Left cardiac atrium (tissue), 4 donors: ENCODE measurements at regions not wholly inside any gene's neighbourhood (a gene's known extent, or its start where the extent isn't known, plus 50 kb on each side); places are given as distances from the start of the nearest gene placed in this dataset.
A peak's percentile ranks its signal among the peaks of the same experiment; 100 is the strongest.
"Not testable (repeated sequence)": the region's sequence is repeated elsewhere in the genome, so short reads cannot be mapped to it uniquely, and the experiment has no call there.

ENCODE experiments used
- ATAC-seq, 2 donors: fragments of 200-7000 bp; cut with Tn5 transposase; one replicate each; pipeline ENCODE4 v1.9.1; 2020; ENCODE audit warnings: mild to moderate bottlenecking in 2 of 2, moderate library complexity in 2 of 2
- DNase-seq: peaks from one replicate; pipeline ENCODE4 v3.0.0-alpha.2; 2020
- intact Hi-C, 2 donors: fragments of 100-400 bp; cut with DNase I; formaldehyde crosslinking; loops; one replicate each; pipeline versions ENCODE4 v1.14.1 to v1.15.1; 2022 to 2023
- donor health status: DM: no; HTN: yes; CAD: no.
- donor health status: DM: no; HTN: yes; CAD: no; lungs with severe emphysema.
- donor health status: DM: yes; HTN: yes; CAD: no.
- donor health status: Dilated cardiomyopathy.

DNA sequence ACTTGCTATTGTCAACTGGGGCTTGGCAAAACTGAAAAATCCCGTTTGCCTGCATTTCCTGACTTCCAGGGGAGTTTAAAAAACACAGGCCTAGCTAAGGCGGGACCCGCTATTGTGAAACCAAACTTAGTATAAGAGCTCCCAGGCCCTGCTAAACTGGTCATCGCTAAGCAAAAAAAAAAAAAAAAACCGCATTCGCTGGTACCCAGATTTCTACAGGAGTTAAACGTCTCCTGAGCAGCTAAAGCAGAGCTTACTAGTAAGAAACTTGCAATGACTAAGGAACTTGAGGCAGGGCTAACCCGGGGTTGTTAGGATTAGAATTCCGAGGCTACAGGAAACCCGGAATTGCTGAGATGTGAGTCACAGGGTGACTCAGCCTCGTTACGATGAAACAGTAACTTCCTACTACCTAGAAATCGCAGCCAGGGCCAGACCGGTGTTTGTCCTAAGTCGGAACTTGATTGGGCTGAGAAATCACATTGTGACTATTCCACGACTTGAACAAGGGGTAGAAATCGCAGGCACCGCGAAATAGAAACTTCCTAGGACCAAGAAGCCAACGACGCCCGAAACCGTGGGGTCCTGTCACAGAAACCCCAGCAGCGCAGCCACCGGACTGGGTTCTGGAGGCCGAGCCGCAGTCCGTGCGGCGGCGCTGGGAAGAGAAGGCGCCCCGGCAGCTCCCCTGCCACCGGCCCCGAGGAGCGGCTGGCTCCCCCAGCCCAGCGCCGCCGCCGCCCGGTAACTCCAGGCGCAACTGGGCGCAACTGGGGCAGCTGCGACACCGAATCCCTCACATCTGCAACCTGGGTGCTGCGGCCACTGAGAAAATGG, 89.4 kb downstream of the ANXA2R start:
- DNase-seq (peak; percentile 86), ATAC-seq (peak; percentile 76 to 90)
- intact Hi-C loops = loop anchor here in 1 of 2 donors (5.0 kb wide), 1 partner anchor 42 kb away; no protein-coding TSS in a partner anchor

DNA sequence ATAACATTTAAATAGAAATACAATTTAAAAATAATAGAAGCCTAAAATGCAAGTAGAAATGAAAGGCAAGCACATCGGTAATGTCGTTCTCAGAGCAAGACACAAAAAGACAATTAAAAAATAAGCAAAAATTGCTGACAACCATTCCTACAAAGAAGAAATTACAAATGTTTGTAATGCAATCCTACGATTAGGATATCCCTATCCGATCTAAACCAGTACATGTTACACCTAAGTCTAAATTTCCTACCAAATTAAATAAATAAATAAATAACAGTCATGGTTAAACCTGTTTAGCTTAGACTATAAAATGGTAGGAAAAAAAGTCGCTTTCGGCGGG, 90.0 kb downstream of the ANXA2R start:
- ATAC-seq = no peak
- intact Hi-C loops = loop anchor here in 1 of 2 donors (5.0 kb wide), 1 partner anchor 42 kb away; no protein-coding TSS in a partner anchor
- DNase-seq = no peak

DNA sequence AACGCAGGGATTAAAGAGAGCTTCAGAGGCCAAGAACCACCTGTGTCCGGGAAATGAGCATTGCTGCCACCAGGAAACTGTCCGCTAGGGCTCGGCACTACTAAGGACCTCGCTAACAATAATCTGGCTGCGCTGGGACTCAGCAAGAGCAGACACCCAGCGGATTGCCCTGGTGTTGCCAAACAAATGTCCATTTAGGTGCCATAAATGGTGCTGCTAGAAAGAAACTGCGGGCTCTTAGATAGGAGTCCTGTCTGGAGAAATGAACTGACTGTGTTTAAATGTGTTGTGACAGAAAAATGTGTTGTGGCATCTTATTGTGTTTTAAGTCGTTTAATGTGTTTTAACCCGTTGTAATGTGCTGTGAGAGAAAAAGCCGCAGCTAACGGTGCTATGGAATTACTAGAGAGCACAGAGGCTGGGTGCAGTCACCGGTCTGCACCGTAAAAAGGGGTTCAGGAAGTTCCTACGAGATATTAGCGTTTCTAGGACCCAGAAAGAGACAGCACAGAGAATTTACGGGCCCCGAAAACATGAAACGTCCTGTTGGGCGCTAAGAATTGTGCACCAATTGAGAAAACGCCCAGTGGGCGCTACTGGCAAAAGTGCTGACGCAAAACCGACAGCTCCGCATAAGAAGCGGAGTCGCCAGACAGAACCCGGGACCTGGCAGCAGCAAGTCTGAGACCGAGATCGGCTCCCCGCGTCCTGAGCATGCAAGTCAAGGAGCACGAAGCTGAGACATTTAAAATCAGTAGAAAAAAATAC, 90.6 kb downstream of the ANXA2R start:
- ATAC-seq = peak; percentile 48 to 65
- intact Hi-C loops = loop anchor here in 1 of 2 donors (5.0 kb wide), 1 partner anchor 43 kb away; no protein-coding TSS in a partner anchor
- DNase-seq = peak; percentile 69

DNA sequence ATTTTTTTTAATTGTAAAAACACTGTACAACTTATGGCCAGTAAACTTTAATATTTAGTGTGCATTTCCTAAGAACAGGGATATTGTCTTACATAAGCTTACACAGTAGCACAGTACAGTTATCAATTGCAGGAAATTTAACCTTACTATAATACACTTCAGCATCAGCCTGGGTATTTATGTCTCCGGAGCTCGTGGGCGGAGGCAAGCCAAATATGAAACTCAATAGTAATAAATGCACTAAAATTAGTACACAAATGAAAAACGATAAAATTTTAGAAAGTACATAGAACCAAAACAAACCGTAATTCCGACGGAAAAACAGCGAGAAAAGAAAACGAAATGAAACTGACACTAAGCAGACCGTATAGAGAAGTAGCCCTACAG, 91.2 kb downstream of the ANXA2R start:
- DNase-seq = no peak
- intact Hi-C loops = no loop called here

DNA sequence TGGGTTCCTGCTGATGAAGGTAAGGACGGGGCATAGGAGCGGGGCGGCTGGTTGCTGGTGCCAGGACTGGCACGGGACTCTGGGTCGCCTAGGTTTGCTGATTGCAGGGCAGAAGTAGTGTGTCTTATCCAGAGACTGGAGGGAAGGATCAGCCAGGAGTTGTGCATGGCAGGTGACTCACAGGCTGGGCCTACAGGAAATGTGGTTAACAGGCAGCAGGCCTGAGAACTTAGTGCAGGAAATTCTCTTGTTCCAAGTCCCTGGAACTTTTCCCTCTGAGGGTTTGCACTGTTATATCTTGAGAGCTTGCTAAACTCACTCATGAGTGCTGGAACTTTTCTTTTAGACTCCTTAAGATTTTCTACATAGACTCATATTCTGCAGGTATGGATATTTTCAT, 95.1 kb downstream of the ANXA2R start:
- DNase-seq (no peak), ATAC-seq (no peak)
- intact Hi-C loops = no loop called here

More for the DNA sequence above, 91.2 kb downstream of the ANXA2R start:
- no peak for ATAC-seq

DNA sequence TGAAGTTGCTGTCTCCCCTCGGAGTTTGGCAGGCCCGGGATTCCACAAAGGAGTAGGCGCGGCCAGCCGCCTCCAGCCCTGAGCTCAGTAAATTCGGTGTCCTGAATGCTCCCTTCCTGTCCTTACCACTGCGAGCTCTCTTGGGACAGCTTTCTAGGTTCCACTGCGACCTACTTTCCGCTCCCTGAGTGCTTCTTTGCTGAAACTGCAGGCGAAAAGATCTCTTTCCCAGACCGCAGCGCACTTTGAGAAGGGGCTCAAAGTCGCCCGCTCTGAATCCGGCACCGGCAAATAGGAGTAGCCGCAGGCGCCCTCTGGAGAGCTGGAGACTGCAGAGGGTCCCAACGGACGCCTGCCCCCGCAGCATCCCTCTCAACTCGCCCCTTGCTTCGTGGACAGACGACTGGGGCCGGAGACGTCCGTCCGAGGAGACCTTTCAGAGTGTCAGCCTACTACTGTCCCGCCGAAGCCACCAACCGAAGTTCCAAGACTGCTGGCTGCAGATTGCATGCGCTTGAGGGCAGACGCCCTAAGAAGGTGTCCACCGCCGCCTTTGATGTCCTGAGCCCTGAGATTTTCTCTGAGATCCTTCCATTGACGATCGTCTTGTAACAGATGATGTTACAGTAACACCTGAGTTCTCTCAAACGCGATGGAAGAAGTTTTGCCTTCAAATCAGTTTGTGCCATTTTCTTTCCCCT, 96.0 kb downstream of the ANXA2R start:
- peak; percentile 36 to 41 for ATAC-seq
- intact Hi-C loops = no loop called here
- no peak for DNase-seq

DNA sequence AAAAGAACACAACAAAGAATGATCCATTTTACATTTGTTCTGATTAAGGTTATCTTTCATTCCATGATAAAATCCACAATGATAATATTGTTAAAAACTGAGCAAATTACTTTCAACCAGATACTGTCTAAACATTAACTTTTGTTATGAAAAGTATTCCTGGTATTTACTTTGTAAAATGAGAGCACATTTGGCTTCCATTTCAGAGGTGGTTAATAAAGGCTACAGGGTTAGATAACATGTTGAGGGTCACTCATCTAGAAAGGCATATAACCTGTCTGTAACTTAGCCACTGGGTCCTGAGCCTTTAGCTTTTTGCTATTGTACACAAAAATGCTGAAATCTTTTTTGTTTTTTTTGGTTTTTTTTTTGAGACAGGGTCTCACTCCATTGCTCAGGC, 99.3 kb downstream of the ANXA2R start:
- intact Hi-C loops = no loop called here
- no peak for ATAC-seq
- DNase-seq = no peak

DNA sequence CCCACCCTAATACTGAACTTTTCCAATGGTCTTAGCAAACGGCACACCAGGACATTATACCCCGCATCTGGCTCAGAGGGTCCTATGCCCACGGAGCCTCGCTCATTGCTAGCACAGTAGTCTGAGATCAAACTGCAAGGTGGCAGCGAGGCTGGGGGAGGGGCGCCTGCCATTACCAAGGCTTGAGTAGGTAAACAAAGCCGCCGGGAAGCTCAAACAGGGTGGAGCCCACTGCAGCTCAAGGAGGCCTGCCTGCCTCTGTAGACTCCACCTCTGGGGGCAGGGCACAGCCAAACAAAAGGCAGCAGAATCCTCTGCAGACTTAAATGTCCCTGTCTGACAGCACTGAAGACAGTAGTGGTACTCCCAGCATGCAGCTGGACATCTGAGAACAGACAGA, 108.1 kb downstream of the ANXA2R start:
- intact Hi-C loops, DNase-seq, ATAC-seq: not testable (repeated sequence)

DNA sequence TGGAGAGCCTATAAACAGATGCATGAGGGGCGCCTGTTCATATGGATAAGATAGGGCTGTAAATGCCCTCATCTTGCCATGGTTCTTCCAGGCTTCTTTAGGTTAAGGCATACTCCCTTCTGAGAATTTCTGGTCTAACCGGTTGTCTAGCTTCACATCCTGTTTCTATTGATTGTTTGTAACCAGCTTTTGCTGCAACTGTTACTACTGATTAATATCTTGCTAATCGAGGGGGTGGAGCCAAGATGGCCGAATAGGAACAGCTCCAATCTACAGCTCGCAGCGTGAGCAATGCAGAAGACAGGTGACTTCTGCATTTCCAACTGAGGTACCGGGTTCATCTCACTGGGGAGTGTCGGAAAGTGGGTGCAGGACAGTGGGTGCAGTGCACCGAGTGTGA, 108.7 kb downstream of the ANXA2R start:
- ATAC-seq, intact Hi-C loops, DNase-seq: not testable (repeated sequence)

DNA sequence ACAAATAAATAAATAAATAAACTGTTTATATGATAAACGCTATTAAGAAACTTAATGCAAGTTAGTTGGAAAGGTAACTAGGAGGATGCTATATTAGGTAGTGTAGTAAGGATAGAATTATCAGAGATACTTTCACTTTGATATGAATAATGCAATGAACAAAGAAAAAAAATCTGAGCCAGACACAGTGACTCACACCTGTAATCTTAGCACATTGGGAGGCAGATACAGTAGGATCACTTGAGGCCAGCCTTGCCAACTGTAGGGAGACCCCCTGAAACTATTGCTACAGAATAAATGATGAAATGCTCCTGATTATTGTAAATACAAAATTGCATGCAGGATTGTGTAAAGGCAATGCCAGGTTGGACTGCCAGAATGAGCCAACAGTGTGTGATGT, 109.2 kb downstream of the ANXA2R start:
- no peak for DNase-seq
- no peak for ATAC-seq
- intact Hi-C loops = no loop called here

DNA sequence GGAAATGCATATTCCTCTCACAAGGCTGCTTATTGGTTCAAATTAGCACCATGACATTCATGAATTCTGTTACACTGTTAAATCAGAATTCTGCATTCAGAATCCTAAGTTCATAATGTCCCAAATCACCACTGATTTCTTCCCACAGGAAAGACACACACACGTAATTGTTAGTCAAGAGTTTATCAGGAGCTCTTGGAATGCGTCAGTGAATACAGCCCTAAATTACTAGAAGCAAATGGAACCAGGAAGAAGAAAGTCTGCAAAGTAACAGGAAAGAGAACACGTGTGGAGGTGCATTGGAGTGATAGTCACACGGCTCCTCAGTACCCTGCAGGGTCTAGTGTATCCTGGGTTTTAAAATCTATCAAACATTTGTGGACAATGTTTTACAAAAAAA, 110.2 kb downstream of the ANXA2R start:
- ATAC-seq = no peak
- intact Hi-C loops = no loop called here
- no peak for DNase-seq

DNA sequence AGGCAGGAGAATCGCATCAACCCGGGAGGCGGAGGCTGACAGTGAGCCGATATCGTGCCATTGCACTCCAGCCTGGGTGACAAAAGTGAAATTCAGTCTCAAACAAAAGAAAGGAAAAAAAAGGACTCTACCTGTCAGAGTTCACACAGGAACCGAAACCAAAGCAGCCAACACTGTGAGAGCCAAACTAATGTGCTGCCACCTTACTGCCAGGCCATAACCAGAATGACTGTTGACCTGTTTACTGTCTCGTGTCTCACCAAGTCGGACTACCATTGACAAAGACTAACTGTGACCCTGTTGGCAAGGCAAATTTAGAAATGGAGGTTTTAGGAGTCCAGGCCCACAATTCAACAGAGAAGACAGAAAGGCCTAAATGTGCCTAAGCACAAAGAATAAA, 112.4 kb downstream of the ANXA2R start:
- intact Hi-C loops = no loop called here
- ATAC-seq (no peak), DNase-seq (no peak)

DNA sequence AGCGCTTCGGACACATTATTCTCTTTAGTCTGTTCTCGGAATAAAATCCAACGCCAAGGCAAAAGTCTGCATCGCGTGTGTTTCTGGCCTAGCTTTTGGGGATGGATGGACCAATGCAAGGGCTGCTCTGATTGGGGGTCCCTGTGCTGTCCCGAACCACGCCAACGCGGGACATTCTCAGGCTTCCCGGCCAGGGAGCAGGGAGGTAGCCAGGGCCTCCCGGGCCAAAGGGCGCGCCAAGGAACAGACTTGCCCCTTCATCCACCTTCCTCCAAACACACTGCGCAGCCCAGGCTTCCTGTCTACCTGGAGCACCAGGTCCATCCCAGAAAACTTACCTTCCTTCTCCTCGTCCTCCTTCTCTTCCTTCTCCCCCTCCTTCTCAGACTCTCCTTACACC, 113.0 kb upstream of the SELENOP start:
- ATAC-seq (no peak), DNase-seq (no peak)
- intact Hi-C loops = no loop called here

DNA sequence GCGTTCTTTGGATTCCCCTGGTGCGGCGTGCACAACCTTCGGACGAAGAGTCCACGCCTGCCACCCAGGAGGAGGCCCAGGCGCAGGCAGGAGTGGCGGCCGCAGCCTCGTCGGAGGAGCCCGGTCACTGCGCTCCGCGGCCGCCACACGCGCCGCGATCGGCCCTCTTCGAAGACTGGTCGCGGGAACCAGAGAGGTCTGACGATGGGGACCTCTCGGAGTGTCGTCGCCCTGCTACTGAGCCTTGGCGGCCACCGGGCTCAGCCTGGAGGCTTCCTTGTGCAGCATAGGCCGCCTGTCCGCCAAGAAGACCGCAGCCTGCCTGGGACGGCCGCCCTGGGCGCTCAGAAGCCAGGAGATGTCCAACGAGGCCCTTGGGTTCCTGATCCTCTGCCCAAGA, 112.5 kb upstream of the SELENOP start:
- intact Hi-C loops = no loop called here
- DNase-seq (no peak), ATAC-seq (no peak)

DNA sequence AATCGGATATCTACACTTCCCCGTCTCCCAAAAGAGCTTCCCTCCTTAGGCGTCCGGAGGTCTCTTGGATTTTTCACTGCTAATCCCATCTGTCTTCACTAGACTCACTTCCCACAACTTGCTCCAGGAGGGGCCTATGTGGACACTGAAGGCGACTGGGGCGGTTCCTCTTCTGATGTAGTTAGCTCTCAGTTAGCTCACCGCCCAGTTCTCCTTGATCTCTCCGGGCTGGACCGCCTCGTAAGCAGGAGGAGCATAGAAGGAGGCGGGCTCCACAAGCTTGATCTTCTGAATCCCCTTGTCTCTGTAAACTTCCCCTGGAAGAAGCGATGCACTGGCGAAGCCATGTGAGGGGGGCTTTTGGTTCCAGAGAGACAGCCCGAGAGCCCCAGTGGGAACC, 112.0 kb upstream of the SELENOP start:
- peak in 1 of 2 donors; percentile 43 for ATAC-seq
- intact Hi-C loops = no loop called here
- no peak for DNase-seq

DNA sequence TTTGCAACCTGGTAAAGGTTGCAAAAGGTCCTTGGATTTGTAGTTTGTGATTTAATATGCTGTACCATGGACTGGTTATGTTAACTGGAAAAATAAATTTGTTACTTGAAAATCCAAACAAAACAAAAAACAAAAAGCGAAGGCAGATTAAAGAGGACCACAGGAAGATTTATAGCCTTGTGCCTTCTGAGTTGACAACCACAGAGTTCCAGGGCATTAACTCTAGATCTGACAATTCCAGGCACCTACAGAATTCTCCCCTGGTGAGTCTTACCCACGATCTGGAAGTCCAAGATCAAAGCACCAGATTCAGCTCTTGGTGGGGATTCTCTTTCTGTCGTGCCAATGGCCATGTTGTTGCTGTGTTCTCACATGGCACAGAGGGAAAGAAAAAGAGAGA, 107.9 kb upstream of the SELENOP start:
- intact Hi-C loops = no loop called here
- ATAC-seq (no peak), DNase-seq (no peak)

DNA sequence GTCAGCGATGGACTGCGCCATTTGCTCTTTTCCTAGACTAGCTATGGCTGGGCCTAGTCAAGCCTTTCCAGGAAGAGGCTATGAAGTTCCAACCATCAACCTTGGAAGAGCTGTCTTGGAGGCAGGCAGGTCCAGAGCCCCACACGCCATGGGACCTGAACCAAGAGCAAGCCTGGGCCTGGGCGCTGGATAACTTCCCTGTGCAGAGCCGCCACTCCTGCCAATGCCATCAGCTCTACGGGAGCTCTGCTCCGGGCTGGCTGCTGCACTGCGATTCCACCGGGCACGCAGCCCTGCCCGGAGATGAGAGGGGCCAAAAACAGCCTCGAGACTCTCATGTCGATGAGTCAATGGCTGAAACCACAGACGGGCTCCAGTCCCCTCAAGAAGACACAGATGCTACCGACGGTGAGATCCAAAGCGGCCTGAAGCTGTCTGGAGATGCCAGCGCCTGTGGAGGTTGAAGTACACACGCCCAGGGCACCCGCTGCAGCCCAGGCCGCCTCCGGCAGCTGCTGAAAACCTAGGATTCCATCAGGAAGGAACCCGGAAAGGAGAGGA, 103.7 kb upstream of the SELENOP start:
- intact Hi-C loops = no loop called here
- ATAC-seq (no peak), DNase-seq (no peak)

DNA sequence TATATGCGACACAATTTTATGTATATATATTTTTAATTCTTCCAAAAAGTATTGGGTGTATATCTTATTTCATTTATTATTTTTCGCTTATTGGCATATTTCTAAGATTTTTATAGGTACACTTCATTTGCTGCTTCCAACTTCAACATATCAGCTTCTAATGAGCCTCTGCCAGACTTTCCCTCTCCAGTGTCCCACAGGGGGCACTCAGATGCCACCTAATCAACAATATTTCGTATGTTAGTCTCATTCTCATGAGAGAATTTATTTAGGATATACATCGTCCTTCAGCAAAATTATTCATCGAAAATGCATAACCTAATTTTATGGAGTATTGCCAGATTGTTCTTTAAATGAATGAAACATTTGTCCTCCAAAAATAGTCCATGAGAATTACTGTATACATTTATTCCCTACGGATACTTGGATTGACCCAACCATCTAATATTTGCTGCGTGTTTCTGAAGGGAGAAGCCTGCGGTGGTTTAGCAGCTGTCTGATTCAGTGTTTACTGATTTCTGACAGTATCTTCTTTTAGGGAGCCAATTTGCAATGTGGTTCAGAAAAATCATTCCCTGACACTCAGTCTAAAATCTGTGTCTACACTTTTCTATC, 100.6 kb upstream of the SELENOP start:
- DNase-seq = no peak
- ATAC-seq = no peak
- intact Hi-C loops = no loop called here
